Head of caudate nucleus (tissue), 42 donors: ENCODE measurements at regions not wholly inside any gene's neighbourhood (a gene's known extent, or its start where the extent isn't known, plus 50 kb on each side); places are given as distances from the start of the nearest gene placed in this dataset.
A peak's percentile ranks its signal among the peaks of the same experiment; 100 is the strongest.

Experiments
- DNase-seq, 42 donors: peaks; one replicate each; pipeline versions ENCODE4 v3.0.0 to v3.0.0-alpha.2; 2020 to 2021; ENCODE audit warnings: mixed read lengths in 7 of 42
- intact Hi-C: fragments of 100-400 bp; cut with DNase I; formaldehyde crosslinking; loops from one replicate; pipeline ENCODE4 v1.15.0; 2022

- intact Hi-C loops = no loop called here
- DNase-seq = no peak
Observed at GRCh38 chr6:156309017-156309416, 468.2 kb upstream of the ARID1B start.

DNA sequence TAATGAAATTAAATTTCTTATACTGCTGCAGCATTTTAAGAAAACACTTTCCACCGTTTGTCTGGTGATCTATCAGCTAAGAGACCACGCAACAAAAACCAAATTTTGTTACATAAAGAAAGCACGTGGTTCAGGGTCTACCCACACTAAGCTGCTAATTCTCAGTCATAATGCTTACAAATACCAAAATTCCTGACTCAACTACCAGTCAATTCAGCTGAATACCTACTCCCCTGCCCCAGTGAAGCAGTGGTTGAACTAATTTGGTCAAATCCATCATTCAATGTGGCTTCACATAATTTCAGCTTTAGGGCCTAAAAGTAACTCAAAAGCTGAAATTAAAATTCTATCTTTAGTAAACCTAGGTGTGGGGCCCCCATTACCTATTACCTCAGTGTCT, 468.6 kb upstream of the ARID1B start:
- intact Hi-C loops = no loop called here
- DNase-seq = no peak

GRCh38 chr6:156306531-156306930, 470.6 kb upstream of the ARID1B start:
- no peak for DNase-seq
- intact Hi-C loops = no loop called here

GRCh38 chr6:156283091-156283490, 494.1 kb upstream of the ARID1B start:
- intact Hi-C loops = no loop called here
- peak in 14 of 42 donors; percentile 5 to 61 (median 20) for DNase-seq

- no peak for DNase-seq
- intact Hi-C loops = no loop called here
Observed at GRCh38 chr6:156282087-156282486, 495.1 kb upstream of the ARID1B start.

- DNase-seq = no peak
- intact Hi-C loops = no loop called here
Observed at GRCh38 chr6:156281266-156281665, 495.9 kb upstream of the ARID1B start.

GRCh38 chr6:156280065-156280464, 497.1 kb upstream of the ARID1B start:
- DNase-seq = no peak
- intact Hi-C loops = no loop called here

DNA sequence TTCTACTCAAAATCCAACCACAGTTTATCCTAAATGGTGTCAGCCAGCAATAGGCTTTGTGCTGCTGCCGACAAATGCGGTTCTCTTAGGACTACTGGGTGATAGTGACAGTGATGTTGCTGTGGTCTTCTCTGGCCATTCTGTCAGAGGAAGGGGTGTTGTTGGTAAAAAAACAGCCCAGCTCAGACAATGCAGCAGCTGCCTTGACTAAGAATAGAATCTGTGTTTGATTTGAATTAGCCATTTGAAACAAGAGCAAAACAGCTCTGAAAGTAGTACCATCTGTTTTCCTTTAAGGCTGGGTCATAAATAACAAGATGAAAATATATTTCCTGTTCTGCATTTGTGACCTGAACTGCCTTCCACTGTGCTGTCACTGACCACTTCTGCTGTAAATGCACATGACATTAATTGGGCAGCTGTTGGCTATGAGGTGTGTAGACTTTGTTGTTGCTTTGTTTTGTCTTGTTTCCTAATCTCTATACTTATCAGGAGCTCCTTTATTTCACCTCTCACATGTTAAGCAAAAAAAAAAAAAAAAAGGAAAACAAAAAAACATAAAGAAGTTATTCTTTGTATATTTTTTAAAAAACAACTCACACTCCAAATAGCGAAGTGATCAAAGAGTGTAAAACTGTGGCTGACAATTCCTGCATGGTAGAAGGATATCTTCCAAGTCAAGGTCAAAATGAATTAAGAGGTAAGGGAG, 497.8 kb upstream of the ARID1B start:
- intact Hi-C loops = no loop called here
- DNase-seq = no peak

GRCh38 chr6:156273065-156273711, 504.0 kb upstream of the ARID1B start:
- intact Hi-C loops = no loop called here
- no peak for DNase-seq

- intact Hi-C loops = no loop called here
- DNase-seq = no peak
Observed at GRCh38 chr6:156269751-156270369, 507.3 kb upstream of the ARID1B start.

GRCh38 chr6:156268849-156269248, 508.3 kb upstream of the ARID1B start:
- intact Hi-C loops = no loop called here
- no peak for DNase-seq

GRCh38 chr6:156262014-156262413, 515.2 kb upstream of the ARID1B start:
- DNase-seq = no peak
- intact Hi-C loops = no loop called here

DNA sequence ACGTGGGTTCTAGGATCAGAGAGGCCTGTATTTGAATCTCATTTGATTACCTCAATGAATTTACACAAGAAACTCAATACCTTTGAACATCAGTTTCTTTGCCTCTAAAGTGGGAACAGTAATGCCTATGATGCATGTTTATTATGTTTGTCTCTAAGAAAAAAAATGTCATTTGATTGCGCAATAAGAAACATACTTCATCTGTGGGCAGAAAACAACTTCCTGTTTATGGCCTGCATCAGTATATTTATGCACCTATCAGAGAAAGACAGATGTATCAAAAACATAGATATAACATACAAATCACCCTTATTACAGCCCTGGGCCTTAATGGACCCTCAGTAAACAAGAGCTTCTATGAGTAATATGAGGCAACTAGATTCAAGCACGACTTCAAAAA, 516.4 kb upstream of the ARID1B start:
- intact Hi-C loops = no loop called here
- DNase-seq = no peak

DNA sequence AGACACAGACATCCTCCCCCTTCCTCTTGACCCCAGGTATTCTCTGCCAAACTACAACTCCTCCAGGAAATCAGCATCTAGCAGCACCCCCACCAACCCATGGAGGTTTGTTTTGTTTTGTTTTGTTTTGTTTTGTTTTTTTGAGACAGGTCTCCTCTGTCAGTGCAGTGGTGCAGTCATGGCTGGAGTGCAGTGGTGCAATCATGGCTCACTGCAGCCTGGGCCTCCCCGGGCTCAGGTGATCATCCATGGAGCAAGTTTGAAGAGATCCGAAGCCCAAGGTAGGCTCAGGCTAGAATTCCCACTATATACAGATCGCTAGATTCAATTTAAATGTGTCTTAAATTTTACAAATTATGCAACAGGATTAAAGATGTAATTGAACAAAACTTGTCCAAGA, 518.2 kb upstream of the ARID1B start:
- intact Hi-C loops = no loop called here
- DNase-seq = no peak

DNA sequence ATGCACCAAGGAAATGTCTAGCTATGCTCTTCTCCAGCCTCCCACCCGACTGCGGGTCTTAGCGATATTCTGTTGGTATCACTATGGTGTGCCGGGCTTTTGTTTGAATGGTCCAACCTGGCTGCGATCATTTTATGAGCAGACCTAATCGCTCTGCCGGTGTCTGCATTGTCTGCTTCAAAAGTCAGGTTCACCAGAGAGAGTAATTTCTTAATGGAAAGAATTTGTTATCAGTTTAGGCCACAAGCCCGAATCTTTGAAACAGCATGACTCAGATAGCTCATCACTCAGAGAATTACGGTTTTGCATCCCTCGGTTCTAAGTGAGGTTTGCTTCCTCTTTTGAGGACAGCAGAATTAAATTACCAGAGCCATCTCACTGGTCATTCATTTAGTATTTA, 521.0 kb upstream of the ARID1B start:
- DNase-seq = no peak
- intact Hi-C loops = no loop called here

DNA sequence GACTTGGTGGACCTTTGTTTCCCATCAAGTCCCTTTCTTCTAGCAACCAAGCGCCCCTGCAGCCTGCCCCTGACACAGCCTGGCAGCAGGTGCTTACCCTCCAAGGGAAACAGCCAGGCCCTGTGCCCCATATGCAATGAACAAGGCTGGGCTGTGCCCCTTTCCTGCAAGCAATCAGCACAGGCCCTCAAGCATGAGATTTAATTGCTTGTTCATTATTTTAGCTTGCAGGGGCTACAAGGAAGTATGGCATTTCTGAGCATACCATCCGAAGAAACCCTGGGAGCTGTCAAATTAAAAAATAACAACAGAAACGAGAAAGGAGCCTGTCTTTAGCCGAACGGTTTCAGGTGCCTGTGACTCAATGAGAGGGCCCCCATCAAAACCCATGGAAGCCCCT, 522.9 kb upstream of the ARID1B start:
- intact Hi-C loops = no loop called here
- no peak for DNase-seq

- intact Hi-C loops = no loop called here
- DNase-seq = no peak
Observed at GRCh38 chr6:156250593-156250992, 526.6 kb upstream of the ARID1B start.

DNA sequence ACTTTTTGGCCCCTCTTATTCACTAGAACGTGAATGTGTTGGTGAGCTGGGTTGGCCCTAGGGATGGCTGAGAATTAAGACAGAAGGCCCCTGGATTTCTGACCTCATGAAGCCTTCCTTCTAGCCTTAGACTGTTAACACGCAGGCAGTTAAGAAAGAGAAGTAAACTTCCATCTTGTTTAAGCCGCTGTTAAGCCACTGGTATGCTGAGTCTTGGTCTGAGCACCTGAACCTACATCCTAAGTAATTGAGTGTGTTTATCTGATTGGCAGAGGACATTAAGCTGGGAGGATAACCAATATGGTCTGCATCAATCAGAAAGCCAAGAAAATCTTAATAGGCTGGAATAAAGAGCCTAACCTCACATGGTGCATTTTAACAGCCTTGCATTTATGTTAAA, 535.0 kb upstream of the ARID1B start:
- intact Hi-C loops = no loop called here
- no peak for DNase-seq

GRCh38 chr6:156231026-156231765, 546.0 kb upstream of the ARID1B start:
- intact Hi-C loops = no loop called here
- DNase-seq = no peak

- DNase-seq = no peak
- intact Hi-C loops = no loop called here
Observed at GRCh38 chr6:156219973-156220372, 557.2 kb upstream of the ARID1B start.
